ENCODE measurements at regions not wholly inside any gene's neighbourhood (a gene's known extent, or its start where the extent isn't known, plus 50 kb on each side); places are given as distances from the start of the nearest gene placed in this dataset.

- TF ChIP-seq, protein P1, sequence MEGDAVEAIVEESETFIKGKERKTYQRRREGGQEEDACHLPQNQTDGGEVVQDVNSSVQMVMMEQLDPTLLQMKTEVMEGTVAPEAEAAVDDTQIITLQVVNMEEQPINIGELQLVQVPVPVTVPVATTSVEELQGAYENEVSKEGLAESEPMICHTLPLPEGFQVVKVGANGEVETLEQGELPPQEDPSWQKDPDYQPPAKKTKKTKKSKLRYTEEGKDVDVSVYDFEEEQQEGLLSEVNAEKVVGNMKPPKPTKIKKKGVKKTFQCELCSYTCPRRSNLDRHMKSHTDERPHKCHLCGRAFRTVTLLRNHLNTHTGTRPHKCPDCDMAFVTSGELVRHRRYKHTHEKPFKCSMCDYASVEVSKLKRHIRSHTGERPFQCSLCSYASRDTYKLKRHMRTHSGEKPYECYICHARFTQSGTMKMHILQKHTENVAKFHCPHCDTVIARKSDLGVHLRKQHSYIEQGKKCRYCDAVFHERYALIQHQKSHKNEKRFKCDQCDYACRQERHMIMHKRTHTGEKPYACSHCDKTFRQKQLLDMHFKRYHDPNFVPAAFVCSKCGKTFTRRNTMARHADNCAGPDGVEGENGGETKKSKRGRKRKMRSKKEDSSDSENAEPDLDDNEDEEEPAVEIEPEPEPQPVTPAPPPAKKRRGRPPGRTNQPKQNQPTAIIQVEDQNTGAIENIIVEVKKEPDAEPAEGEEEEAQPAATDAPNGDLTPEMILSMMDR (conservative IDR thresholded peaks at IDR 0.05): no peak
- TF ChIP-seq EZH2 (IDR thresholded peaks at IDR 0.05; ENCODE audit: low read depth): no peak
These were observed 139.3 kb downstream of the CYB561 start for GRCh38 chr17:63306855-63307254.
